MV-4-11 (cell line): ENCODE measurements at regions not wholly inside any gene's neighbourhood (a gene's known extent, or its start where the extent isn't known, plus 50 kb on each side); places are given as distances from the start of the nearest gene placed in this dataset.

Experiments used
- DNase-seq: peaks from one replicate; lab custom pipeline; 2025; lab: John Stamatoyannopoulos, UW

DNA sequence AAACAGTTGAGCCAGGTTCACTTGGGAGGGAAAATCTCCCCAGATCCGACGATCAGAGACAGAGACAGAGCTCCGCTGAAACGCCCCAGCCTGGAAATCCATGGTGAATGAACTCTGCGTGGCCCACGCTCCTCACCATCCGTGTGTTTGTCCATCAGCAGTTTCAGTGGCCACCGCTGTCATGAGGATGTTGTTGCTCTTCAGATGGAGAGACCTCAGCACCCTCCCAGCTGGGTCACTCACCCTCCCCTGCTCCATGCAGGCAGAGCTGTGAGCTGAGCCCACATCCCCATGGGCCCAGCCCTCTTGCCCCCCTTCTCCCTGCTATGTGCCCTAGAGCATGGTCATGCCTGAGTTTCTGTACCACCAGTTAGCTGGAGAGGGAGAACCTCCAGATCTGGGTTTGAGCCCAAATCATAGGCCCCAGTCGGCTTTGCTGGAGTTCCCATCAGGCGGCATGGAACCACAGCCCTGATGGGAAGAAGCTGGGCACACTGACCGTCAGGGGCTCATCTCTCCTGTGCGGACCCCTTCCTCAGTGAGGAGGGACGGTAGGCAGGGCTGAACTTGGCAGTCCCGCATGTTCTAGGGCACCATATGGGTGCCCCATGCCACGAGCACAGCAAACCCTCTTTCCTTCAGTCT, 154.4 kb upstream of the COL5A1 start:
- no peak for DNase-seq

DNA sequence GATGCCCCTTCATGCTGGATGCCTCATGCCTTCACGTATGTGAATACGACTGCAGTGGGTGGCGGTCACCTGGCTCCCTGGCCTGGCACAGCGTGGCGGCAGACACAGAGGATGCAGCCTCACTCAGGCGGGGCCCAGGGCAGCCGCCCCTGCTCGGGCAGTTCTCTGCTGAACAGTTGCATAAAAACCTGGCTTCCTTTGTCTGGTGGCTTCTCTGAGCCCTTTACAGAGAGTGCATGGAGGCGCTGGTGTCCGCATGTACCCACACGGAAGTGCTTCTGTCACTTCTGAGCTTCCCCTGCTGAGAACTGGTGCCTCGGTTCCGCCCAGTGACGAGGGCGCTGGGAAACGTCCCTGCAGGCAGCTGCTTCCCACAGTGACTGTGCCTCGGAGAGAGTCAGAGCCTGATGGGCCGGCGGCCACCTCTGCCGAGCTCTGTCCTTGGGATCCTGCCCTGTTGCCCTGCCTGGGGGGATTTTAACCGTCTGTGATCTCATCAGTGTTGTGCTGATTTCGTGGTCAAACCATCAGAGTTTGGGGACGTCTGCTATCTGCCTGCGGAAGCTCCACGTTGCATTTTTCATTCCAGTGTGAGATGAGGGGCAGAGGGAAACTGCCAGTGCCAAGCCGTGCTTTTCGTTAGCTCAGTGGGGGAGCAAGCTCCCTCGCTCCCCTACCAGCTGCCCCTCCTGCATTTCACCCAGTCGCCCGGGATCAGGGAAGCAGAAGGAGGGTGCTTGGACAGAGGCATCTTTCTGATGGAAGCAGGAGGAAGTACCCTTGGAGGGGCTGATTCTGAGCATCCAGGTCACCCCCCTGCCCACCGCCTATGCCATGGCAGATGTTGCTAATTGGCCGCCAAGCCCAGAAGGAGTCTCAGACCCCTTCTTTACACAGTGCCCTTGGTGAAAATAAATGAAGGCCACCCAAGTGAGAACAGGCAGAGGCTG, 153.0 kb upstream of the COL5A1 start:
- no peak for DNase-seq

DNA sequence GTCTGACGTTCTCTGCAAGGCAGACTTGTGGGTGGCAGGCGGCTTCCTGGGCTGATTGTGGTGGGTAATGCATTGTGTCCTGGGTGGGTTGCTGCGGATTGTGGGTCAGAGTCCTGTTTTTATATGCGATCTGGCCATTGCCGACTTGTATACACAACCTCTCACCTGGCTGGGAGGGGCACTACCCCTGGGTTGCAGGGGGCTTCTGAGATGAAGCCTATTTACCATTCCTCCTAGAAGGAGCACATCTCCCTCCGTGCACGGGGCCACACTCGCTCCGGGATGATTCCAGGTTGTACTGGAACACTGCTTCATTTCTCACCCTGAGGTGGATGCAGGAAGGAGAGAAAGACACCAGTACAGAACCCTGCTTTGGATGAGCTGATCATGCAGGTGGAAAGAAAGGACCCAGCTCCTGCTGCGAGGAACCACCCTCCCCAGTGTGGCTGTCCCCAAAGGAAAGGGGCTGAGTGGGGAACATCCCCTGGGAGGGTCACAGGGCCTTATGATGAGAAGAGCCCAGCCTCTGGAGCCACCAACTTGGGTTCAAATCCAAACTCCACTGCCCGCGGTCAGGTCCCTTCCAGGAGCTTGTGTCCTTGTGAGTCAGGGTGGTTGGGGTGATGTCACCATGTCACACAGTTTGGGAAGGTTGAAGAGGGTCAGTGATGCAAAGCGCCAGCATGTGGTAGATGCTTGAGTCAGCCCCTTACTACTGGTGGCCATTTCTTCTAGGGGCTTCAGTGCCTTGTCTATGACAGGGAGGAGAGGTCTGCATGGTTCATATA, 151.8 kb upstream of the COL5A1 start:
- DNase-seq, result no peak

DNA sequence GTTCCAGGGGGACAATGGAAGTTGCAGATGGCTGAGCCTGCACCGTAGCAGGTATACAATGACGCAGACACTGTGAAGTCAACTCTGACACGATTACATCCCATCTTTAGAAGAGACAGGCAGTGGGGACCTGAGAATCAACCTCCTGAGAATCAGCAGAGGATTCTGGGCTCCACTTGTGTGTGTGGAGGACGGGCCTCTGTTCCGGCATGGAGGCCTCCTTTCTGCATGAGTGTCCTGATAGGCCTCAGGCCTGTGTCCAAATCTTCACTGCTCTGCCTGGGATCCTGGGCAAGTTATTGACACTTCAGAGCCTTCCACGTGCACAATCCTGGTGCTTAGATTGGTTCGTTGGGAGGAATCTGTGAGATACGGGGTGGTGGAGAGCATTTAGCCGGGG, 151.2 kb upstream of the COL5A1 start:
- DNase-seq, result no peak

DNA sequence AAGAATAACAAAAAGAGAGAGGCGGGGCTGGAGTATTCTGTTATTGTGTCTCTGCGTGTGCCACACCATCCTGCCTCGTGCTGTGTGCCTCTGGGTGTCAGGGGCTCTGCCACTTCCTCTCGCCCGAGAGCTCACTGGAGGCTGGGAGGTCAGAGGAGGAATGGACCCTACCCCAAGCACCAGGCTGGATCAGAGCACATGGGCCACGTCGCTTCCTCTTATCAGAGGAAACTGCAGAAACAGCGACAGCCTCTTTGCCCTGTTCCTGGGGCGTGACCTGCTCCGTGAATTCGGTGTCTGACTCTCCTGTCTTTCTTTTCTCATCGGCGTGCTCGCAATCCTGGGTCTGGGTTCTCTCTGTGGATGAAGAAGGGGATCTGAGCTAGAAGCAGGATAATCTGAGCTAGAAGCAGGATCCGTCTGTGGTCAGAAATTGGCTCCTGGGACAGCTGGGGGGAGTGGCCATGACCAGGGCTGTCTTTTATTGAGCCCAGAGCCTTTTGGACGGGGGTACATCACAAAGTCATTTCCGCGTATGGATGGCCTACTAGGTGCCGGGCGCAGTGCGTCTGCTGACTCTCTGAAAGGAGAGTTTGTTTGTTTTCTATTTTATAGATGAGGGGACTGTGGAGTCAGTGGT, 150.3 kb upstream of the COL5A1 start:
- peak; percentile 3 for DNase-seq

DNA sequence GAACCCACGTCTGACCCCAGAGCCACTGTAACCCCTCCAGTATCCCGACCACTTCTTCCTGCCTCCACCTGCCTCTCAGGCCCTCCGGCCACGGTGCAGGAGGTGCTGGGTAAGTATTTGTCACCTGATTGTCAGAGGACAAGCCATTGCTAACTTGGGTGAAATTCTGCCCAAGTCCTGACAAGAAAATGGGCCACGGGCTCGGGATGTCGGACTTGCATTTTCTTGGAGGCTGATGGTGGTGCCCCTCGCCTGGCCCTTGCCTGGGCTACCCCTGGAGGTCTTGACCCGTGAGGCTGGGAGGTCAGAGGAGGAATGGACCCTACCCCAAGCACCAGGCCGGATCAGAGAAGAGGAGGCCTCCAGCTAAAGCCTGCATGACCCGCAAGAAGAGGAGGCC, 149.7 kb upstream of the COL5A1 start:
- DNase-seq, result no peak

DNA sequence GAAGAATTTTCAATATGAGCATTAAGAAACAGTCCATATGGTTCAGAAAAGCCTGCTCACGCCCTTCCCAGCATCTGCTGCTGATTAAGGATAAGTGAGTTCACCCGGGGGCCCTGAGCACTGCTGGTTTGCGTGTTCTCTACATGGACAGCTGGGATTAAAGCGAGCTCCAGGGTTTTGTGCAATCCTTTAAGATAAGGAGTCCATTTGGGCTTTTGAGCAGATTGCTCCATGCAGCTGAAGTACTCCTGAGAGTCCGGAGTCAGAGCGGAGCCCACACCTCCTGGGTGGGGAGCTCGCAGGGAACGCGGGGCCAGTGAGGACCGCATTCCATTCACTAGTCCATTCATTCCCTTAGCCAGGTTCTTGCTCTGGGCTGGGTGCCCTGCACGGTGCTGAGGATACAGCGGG, 149.3 kb upstream of the COL5A1 start:
- no peak for DNase-seq

DNA sequence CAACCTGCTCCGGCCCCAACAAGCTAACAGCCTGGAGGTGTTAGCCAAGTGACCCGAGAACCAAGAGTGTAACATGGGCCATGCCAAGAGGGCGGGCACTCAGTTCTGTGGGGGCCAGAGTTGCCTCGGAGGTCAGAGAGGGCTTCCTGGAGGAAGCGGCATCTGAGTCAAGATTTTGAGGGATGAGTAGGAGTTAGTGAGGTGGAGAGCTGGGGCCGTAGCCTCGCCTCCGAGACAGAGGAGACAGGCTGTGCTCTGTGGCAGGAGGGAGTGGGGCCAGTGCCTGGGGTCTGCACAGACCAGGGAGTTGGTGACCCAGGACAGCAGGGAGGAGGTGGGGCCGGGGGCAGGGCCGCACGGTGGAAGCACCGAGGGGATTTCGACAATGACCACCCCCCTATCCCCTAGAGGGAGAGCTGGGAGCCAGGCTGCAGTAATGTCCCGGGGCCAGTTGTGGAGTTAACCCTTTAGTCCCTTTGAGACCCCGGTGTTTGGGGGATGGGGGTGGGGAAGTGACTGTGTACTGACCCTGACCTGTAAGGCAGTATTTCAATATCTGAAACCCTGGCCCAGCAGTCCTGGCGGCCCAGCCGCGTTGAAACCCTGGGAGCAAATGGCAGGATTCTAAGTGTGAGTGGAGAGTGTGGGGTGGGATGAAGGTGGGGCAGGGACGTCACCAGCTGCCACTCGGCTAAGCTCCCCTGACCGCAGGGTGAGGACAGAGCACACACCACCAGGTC, 148.7 kb upstream of the COL5A1 start:
- no peak for DNase-seq

DNA sequence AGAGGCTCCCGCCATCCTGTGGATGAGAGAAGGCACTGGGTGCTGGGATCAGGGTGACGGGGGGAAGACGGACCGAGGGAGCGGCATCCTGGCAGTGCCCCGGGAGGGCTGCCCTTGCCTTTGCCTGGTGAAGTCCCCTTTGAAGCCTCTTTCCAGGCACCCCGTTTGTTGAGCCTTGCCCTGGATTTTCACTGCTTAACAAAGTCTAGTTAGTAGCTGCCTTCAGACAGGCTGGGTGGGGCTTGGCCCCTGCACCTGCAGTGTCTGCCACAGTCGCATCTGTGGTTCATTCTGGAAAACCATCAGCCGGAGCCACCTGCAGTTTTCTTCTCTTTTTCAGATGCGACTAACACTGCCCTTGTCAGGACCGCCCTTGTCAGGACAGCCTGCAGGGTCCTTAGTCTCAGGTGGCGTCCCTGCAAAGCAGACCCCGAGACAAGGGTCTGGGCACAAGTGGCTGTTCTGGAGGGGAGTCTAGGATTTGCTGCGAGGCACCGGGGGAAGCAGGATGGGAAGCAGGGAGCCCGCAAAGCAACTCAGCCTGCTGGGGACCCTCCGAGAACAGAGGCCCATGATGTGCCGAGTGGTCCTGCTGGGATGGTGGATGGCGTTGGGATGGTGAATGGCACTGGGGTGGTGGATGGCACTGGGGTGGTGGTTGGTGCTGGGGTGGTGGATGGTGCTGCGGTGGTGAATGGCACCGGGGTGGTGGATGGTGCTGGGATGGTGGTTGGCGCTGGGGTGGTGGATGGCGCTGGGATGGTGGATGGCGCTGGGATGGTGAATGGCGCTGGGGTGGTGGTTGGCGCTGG, 147.9 kb upstream of the COL5A1 start:
- no peak for DNase-seq

DNA sequence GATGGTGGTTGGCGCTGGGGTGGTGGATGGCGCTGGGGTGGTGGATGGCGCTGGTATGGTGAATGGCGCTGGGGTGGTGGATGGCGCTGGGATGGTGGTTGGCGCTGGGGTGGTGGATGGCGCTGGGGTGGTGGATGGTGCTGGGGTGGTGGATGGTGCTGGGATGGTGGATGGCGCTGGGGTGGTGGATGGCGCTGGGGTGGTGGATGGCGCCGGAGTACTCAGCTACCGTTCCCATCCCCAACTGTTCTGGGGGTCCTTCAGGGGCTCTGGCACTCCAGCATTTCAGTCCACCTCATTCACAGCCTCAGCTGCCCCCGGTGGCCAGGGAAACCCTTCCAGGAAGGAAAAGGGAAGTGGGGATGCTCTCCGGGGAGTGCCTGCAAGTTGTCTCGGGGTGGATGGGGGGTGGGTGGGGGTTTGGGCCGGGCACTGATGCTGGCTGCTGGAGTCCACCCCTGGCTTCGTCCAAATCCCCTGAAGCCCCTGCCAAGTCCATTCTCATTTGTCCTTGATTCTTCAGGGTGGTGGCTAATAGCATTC, 147.3 kb upstream of the COL5A1 start:
- no peak for DNase-seq

DNA sequence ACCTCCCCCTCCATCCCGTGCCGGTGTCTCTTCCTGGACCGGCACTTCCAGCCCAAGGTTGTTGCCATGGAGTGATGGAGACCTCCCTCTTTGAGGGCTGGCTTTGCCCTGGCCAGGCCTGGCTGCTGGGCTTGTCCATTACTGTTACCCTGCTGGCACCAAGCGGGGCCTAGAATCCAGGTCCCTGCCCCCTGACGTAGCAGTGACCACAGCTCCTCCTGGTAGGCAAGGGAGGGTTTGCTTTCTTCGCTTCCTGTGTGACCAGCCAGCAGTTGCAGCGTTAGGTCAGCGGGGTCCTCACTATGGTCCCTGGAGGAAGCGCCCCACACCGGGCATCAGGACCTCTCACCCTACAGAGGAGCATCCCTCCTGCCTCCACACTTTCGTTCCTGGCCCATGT, 146.7 kb upstream of the COL5A1 start:
- no peak for DNase-seq

DNA sequence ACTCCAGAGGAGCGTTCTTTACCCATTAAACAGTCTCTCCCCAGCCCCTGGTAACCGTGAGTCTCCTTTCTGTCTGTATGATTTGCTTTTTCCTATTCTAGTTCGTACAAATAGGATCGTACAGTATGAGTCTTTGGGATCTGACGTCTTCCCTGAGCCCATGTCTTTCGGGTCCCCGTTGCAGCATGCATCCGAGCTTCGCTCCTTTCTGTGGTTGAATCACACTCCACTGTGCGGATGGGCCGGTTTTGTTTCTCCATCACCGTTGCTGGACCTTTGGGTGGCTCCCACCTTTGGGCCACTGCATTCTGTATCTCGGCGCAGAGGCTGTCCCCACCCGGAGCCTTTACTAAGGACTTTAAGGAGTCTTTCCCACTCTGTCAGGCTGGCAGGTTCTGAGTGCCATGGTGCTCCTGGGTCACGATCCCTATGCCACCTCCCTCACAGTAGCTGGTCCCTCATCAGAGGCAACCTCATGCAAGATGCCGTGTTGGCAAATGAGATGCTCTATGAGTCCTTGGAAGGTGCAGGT, 145.7 kb upstream of the COL5A1 start:
- DNase-seq, result no peak

DNA sequence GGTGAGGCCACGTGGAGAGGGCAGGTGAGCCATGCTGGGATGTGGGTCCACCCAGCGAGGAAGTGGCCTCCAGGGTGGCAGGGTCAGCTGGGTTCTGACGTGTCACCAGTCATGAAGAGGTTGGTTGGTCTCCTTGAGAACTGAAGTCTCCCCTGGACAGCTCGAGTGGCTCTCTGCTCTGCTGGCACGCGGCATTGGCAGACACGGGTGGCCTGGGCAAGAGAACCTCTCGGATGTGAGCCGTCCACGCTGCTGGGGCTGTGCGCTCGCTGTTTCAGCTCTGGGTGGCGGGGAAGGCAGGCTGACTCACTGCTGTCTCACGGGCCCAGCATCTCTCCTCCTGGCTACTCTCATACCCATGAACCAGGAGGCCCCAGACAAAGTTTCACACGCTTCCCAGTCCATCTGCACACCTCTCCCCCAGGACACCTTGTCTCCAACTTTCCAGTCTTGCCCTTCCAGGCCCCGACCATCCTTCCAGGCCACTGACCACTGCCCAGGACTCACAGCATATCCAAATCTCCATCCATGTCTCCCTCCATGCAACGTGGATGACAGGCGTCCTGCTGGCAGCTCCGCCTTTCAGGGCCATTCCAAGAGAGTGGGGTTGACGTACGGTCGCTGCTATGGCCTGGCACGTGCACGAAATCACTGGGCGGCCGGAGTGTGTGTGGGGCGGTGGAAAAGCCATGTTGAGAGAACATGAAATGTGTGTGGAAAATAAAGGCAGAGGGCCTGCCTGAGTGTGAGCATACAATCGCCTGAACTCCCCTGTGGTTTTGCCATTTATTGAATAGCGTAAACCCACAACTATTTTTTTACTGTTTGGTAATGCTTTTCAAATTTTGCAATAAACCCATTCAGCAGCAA, 145.0 kb upstream of the COL5A1 start:
- peak; percentile 20 for DNase-seq

DNA sequence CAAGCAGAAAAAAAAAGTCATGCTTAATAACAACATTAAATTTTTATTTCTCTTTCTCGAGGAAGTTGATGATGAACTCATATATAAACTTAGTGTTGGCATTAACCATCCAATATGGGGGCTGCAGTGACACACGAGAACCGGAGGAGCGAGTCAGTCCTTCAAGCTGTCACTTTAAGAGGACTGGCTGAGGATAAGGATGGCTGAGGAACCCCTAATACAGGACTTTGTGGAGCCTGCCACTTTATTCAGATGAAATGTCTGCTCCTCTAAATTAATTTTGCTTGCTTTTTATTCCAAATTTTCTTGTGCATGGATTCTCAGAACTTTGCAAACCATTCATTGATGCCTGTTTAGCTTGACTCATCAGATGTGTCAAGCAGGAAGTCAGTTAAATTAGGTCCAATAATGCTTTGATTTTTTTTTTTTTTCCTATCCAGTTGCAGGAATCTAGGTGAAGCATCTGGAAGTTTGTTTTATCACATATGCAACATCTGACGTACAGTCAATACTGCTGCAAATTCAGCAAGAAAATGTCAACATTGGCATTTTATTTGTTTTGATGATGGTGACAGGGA, 144.2 kb upstream of the COL5A1 start:
- no peak for DNase-seq

DNA sequence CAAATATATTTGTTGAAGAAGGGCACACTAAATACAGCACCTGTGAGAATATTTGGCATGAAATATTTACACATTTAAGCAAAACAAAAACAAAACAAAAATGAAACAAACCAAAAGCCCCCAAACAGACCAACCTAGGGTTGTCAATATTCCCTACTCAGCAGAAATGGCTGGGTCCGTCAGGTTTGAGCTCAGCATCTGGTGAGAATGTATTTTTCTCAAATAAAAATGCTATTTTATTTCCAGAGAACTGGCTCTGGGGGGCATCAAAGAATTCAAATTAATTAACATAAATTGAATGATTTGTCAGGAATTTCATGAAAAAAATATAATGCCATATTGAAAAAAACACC, 142.8 kb upstream of the COL5A1 start:
- DNase-seq, result no peak

DNA sequence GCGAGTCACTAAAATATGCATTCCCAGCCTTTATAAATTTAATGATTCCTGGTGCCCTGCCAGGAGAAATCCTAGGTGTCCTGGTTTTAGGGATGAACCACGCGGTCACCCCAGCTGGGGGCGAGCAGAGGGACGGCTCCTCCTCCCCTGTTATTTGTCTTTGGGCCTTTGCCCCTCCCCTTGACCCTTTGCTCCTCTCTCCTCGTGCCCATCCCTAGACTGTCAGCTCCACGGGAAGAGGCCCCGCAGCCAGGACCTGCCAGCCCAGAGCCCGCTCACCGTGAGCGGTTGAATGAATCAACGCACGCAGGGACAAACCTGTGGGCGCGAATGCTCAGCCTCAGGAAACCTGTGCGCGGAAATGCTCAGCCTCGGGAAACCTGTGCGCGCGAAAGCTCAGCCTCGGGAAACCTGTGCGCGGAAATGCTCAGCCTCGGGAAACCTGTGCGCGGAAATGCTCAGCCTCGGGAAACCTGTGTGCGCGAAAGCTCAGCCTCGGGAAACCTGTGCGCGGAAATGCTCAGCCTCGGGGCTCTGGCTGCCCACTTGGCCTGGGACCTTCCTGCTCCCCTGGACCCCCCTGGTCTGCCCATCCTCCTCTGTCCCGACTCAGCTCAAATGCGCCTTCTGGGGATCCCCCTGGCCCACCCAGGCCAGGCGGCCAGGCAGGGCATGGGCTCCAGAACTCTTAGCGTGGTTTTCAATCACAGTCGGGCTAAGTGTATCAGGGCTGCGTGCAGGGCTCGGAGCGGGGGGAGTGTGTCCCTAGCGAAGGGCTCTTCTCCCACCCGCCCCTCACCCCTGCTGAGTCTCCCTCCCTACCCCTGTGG, 140.5 kb upstream of the COL5A1 start:
- no peak for DNase-seq

DNA sequence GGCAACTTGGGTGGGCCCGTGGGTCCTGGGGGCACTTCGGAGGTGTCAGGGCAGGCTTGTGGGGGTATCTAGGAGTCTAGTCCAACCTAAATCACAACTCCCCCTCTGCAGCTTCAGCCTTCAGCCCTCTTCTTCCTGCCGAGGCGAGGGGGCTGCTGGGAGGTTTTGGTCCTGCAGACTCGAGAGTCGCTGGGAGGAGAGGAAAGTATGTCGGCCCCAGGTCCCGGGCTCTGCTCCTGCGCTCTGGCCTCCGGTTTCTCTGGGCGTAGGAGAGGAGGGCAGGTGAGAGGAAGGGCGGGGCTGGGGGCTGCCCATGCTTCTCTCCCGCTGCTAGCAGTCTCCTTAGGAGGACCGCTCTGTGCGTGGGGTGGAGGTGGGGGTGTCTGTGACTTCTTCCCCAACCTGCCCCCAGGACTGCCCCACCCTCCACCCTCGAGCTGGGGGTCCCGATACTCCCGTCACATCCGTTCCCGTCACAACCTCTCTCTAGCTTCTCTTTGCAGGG, 139.8 kb upstream of the COL5A1 start:
- no peak for DNase-seq
